BE2C (cell line): ENCODE measurements at regions not wholly inside any gene's neighbourhood (a gene's known extent, or its start where the extent isn't known, plus 50 kb on each side); places are given as distances from the start of the nearest gene placed in this dataset.

Experiments
- DNase-seq: peaks from one replicate; pipeline ENCODE4 v3.0.0-alpha.2; 2020
- H3K27me3 ChIP-seq: fragments of 250-450 bp; sonication (Bioruptor Pico); 2 replicates; pipeline ENCODE4 v1.5.1; 2020; ENCODE audit warnings: mild to moderate bottlenecking
- H3K36me3 ChIP-seq: fragments of 250-450 bp; sonication (Bioruptor Pico); 2 replicates; pipeline ENCODE4 v1.5.1; 2020; ENCODE audit warnings: mild to moderate bottlenecking
- H3K4me1 ChIP-seq: fragments of 250-450 bp; sonication (Bioruptor Pico); 2 replicates; pipeline ENCODE4 v1.5.1; 2020
- H3K4me3 ChIP-seq: 2 replicates; pipeline ENCODE4 v1.5.1; 2011; ENCODE audit warnings: low read depth, low read length
- H3K9me3 ChIP-seq: fragments of 250-450 bp; sonication (Bioruptor Pico); 2 replicates; pipeline ENCODE4 v1.5.1; 2020
- CTCF ChIP-seq: IDR thresholded peaks from 2 replicates; pipeline ENCODE4 v1.5.1; 2012; ENCODE audit warnings: mild to moderate bottlenecking, low read depth, low read length

GRCh38 chr5:21613971-21614488, 1239.1 kb downstream of the CDH12 start:
- Histone ChIP-seq H3K9me3 (no peaks in the 10 kb centered on the region), H3K4me1 (no peaks in the 10 kb centered on the region), H3K27me3 (no peaks in the 10 kb centered on the region), H3K4me3 (no peak overlapping the region), H3K36me3 (no peaks in the 10 kb centered on the region)
- no peak for DNase-seq
- no peak for TF ChIP-seq CTCF

GRCh38 chr5:21603796-21604195, 1249.3 kb downstream of the CDH12 start:
- DNase-seq, result no peak
- Histone ChIP-seq H3K27me3 (no peaks in the 10 kb centered on the region), H3K4me1 (no peaks in the 10 kb centered on the region), H3K4me3 (no peak overlapping the region), H3K9me3 (no peaks in the 10 kb centered on the region), H3K36me3 (no peaks in the 10 kb centered on the region)
- no peak for TF ChIP-seq CTCF

- Histone ChIP-seq H3K36me3 (no peaks in the 10 kb centered on the region), H3K4me3 (no peak overlapping the region), H3K4me1 (no peaks in the 10 kb centered on the region), H3K27me3 (no peaks in the 10 kb centered on the region), H3K9me3 (no peaks in the 10 kb centered on the region)
- TF ChIP-seq CTCF, result no peak
- no peak for DNase-seq
These were observed 1258.6 kb downstream of the CDH12 start for GRCh38 chr5:21594566-21594965.

GRCh38 chr5:21593261-21593660, 1259.9 kb downstream of the CDH12 start:
- no peak for TF ChIP-seq CTCF
- H3K4me3 ChIP-seq, result no peak overlapping the region
- no peak for DNase-seq
- H3K36me3 ChIP-seq, result no peaks in the 10 kb centered on the region
- no peaks in the 10 kb centered on the region for H3K27me3 ChIP-seq
- H3K9me3 ChIP-seq, result no peaks in the 10 kb centered on the region
- H3K4me1 ChIP-seq, result no peaks in the 10 kb centered on the region

GRCh38 chr5:21581508-21581907, 1271.6 kb downstream of the CDH12 start:
- no peak for DNase-seq
- H3K36me3 ChIP-seq, result no peaks in the 10 kb centered on the region
- H3K4me1 ChIP-seq, result no peaks in the 10 kb centered on the region
- no peaks in the 10 kb centered on the region for H3K9me3 ChIP-seq
- H3K4me3 ChIP-seq, result no peak overlapping the region
- no peaks in the 10 kb centered on the region for H3K27me3 ChIP-seq
- TF ChIP-seq CTCF, result no peak

- DNase-seq, result no peak
- Histone ChIP-seq H3K9me3 (no peaks in the 10 kb centered on the region), H3K4me1 (peaks cover 5% of the 10 kb centered on the region), H3K27me3 (no peaks in the 10 kb centered on the region), H3K36me3 (no peaks in the 10 kb centered on the region), H3K4me3 (peak overlapping the region; percentile 19; the same call in 1 of the 2 replicates)
- no peak for TF ChIP-seq CTCF
These were observed 1278.2 kb downstream of the CDH12 start for GRCh38 chr5:21574961-21575360.
